Pancreas (tissue), 10 donors: ENCODE measurements at regions not wholly inside any gene's neighbourhood (a gene's known extent, or its start where the extent isn't known, plus 50 kb on each side); places are given as distances from the start of the nearest gene placed in this dataset.

Source experiments
- ATAC-seq, 4 donors: fragments of 200-7000 bp; cut with Tn5 transposase; one replicate each; pipeline versions ENCODE4 v1.8.0 to v1.9.1; 2020; ENCODE audit warnings: mild to moderate bottlenecking in 4 of 4, moderate library complexity in 4 of 4
- DNase-seq, 6 donors: peaks; one replicate each; pipeline ENCODE4 v3.0.0-alpha.2; 2020
- FAIRE-seq: peaks from 2 replicates; lab custom pipeline; 2012; peaks lifted over from hg19 to GRCh38; lab: Jason Lieb, UNC
- H3K27ac ChIP-seq, 4 donors: fragments of 200-600 bp; sonication (generic); 1 replicate in 3 of 4; 2 replicates in 1 of 4; pipeline versions ENCODE4 v1.5.0 to v1.8.0; 2020
- H3K27me3 ChIP-seq, 4 donors: fragments of 200-600 bp; one replicate each; pipeline ENCODE4 v1.8.0; 2021
- H3K36me3 ChIP-seq, 3 donors: fragments of 200-600 bp; sonication (generic) in 1 of 3; one replicate each; pipeline versions ENCODE4 v1.5.0 to v1.8.0; 2020 to 2021
- H3K4me1 ChIP-seq, 3 donors: fragments of 200-600 bp; one replicate each; pipeline ENCODE4 v1.8.0; 2021
- H3K4me3 ChIP-seq, 4 donors: fragments of 200-600 bp; sonication (generic) in 2 of 4; one replicate each; pipeline versions ENCODE4 v1.5.0 to v1.8.0; 2020 to 2021
- H3K9me3 ChIP-seq, 4 donors: fragments of 200-600 bp; one replicate each; pipeline ENCODE4 v1.8.0; 2021
- WGBS, 2 donors: extraction: QIAGEN DNeasy Blood & Tissue Kit; methylation state at CpG; one replicate each; pipeline ENCODE4 v1.1.7; 2013; 5-methylcytosine and 5-hydroxymethylcytosine counted together
- intact Hi-C, 3 donors: fragments of 100-400 bp; cut with DNase I; formaldehyde crosslinking; loops; one replicate each; pipeline versions ENCODE4 v1.11.1 to v1.14.2; 2022
- TF ChIP-seq, protein P1 (sequence below), 4 donors: fragments of 200-600 bp; sonication (generic) in 3 of 4; IDR thresholded peaks; one replicate each; pipeline versions ENCODE4 v1.5.0 to v1.8.0; 2021; ENCODE audit warnings: antibody characterized with exemption in 4 of 4
- donor health status: healthy with polysubstance abuse.
- donor health status: DM: no; HTN: no; CAD: no; lungs with moderate emphysema.
- donor health status: DM: no; HTN: no; CAD: no.
- donor health status: control.
- donor health status: control.
- donor health status: Bipolar disorder and iron deficiency.
- donor health status: DM: yes; HTN: yes; CAD: no.
- donor health status: DM: no; HTN: no; CAD: no.
- donor health status: DM: no; HTN: no; CAD: no.
- donor health status: DM: yes; HTN: yes; CAD: no.

DNA sequence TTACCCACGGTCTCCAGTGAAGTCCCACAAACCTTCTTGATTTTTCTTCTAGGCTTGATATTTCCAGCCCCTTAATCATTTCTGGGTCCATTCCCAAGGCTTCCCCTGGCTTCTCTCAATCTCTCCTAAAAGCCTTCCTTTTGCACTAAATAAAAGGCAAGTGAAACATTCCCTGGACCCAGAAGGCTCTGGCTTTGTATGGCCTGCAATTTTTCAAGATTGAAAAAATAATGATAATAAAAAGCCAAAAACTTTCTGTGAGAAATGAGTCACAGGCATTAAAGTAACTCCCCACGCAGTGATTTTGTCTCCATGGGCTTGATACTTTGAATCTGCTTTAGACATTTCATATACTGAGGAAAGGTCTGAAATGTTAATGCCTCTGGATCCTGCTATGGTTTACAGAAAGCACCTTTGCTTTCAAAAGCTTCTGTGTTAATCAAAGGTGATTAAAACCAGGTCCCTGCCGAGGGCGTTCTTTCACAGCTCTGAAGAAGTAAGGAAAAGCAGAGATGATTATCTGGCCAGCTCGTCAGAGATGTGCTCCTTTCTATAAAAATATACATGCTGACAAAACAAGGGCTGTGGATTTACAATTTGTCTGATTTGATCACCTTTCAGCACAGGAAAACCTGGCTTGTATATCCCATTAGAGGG, 118.9 kb upstream of the TMEM72 start:
- WGBS, 2 donors: 74 to 79% methylated on average over 5 of the region's 5 CpGs
- intact Hi-C loops: no loop called here
- Histone ChIP-seq H3K9me3 (no peaks in the 10 kb centered on the region), H3K36me3 (no peaks in the 10 kb centered on the region), H3K27ac (no peak overlapping the region), H3K4me3 (no peak overlapping the region), H3K27me3 (no peaks in the 10 kb centered on the region), H3K4me1 (no peaks in the 10 kb centered on the region)
- ATAC-seq (no peak), FAIRE-seq (no peak), DNase-seq (no peak)
- TF ChIP-seq, protein P1, sequence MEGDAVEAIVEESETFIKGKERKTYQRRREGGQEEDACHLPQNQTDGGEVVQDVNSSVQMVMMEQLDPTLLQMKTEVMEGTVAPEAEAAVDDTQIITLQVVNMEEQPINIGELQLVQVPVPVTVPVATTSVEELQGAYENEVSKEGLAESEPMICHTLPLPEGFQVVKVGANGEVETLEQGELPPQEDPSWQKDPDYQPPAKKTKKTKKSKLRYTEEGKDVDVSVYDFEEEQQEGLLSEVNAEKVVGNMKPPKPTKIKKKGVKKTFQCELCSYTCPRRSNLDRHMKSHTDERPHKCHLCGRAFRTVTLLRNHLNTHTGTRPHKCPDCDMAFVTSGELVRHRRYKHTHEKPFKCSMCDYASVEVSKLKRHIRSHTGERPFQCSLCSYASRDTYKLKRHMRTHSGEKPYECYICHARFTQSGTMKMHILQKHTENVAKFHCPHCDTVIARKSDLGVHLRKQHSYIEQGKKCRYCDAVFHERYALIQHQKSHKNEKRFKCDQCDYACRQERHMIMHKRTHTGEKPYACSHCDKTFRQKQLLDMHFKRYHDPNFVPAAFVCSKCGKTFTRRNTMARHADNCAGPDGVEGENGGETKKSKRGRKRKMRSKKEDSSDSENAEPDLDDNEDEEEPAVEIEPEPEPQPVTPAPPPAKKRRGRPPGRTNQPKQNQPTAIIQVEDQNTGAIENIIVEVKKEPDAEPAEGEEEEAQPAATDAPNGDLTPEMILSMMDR (IDR thresholded peaks at IDR 0.05): no peak

DNA sequence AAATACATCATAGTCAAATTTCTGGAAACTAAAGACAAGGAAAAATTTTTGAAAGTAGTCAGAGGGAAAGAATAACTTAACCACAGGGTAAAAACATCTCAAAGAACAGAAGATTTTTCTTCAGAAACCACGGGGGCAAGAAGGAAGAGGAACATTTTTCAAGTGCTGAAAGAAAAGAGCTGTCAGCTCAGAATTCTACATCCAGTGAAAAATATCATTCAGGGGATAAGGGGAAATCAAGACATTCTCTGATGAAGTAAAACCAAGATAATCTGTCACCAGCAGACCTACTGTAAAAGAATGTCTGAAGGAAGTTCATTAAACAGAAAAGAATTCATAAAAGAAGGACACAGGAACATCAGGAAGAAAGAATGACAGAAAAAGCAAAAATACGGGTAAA, 111.2 kb upstream of the TMEM72 start:
- H3K36me3 ChIP-seq: no peaks in the 10 kb centered on the region
- no peak overlapping the region for H3K27ac ChIP-seq
- H3K4me3 ChIP-seq: no peak overlapping the region
- TF ChIP-seq, protein P1 (IDR thresholded peaks at IDR 0.05): no peak
- no peaks in the 10 kb centered on the region for H3K27me3 ChIP-seq
- 63 to 64% methylated on average over 2 of the region's 2 CpGs for WGBS, 2 donors
- FAIRE-seq (no peak), DNase-seq (no peak), ATAC-seq (no peak)
- intact Hi-C loops: no loop called here
- H3K9me3 ChIP-seq: no peaks in the 10 kb centered on the region
- peaks cover 5 to 10% (median 9%) of the 10 kb centered on the region in 3 donors for H3K4me1 ChIP-seq

DNA sequence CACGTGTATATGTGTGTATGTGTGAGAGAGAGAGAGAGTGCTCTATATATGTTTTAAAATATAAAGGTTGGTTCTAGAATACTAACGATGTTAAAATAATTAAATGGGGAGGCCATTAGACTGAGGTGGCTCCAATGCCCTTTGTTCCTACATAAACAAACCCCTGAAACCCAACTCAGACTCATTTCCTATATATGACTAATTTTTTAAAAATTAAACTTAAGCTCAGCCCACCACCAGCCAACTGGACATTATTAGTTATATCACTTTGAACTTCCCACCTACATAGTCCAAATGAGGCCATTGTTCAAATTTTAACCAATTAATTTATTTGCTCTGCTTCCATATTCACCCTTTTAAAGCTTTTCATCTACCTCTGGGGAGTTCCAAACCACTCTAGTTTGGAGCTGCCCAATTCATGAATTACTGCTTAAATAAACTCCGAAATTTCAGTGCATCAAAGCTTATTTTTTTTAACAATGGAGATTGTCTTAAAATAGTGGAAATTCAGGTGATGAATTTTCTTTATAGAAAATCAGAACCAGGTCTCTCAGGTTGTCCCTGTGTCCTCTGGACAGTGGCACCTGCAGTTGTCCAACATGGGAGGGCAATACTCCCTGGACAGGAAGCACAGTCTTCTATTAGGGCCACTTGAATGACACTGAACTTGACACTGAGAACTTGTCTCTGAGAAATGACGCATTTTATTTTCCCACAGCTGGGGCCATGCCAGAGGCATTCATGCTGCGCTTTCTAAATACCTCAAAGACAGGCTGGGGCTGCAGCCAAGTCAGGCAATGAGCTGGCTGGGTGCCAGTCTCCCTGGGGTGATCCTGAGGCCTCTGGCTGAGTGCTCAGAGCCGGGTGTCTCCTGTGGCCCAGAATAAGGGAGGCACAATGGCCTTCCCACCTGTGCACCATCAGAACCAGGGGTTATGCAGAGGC, 109.5 kb upstream of the TMEM72 start:
- intact Hi-C loops: no loop called here

DNA sequence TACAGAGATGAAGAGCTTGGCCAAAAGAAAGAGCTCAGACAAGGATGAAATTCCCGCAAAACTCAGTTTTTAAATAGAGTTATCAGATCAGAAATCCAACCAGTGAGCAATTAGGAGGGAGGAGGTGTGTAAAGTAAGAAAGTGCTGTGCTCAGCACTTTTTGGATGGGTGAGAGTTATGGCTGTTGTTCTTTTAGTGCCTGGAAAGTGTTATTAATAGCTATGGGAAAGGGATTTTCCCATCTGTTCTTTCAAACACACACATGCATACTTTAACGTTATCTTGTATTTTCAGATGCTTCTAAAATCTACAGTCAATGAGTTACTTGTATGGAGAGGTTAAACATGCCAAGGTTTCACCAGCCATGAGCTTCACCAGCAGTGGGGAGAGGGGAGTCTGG, 107.3 kb upstream of the TMEM72 start:
- DNase-seq: no peak
- ATAC-seq: no peak
- Histone ChIP-seq H3K27ac (no peak overlapping the region), H3K4me1 (peaks cover 5 to 15% (median 14%) of the 10 kb centered on the region in 3 donors), H3K4me3 (no peak overlapping the region), H3K36me3 (no peaks in the 10 kb centered on the region), H3K9me3 (no peaks in the 10 kb centered on the region), H3K27me3 (no peaks in the 10 kb centered on the region)
- WGBS, 2 donors: 67 to 69% methylated on average over 2 of the region's 2 CpGs
- TF ChIP-seq, protein P1 (IDR thresholded peaks at IDR 0.05): no peak
- FAIRE-seq: no peak
- intact Hi-C loops: no loop called here

More for the DNA sequence above, 109.5 kb upstream of the TMEM72 start:
- DNase-seq (peak; percentile 91 to 99 (median 96)), ATAC-seq (peak; percentile 86 to 93 (median 89)), FAIRE-seq (no peak)
- Histone ChIP-seq H3K27ac (peak overlapping the region in 2 of 4 donors; percentile 20 to 31), H3K9me3 (no peaks in the 10 kb centered on the region), H3K4me3 (no peak overlapping the region), H3K36me3 (no peaks in the 10 kb centered on the region), H3K27me3 (no peaks in the 10 kb centered on the region), H3K4me1 (peaks cover 5 to 15% (median 14%) of the 10 kb centered on the region in 3 donors)
- 40% methylated on average over 6 of the region's 6 CpGs for WGBS, 2 donors
- TF ChIP-seq, protein P1 (IDR thresholded peaks at IDR 0.05): no peak
